Spleen (tissue), 11 donors: ENCODE measurements at regions not wholly inside any gene's neighbourhood (a gene's known extent, or its start where the extent isn't known, plus 50 kb on each side); places are given as distances from the start of the nearest gene placed in this dataset.

Source experiments
- DNase-seq: peaks from one replicate; pipeline ENCODE4 v3.0.0-alpha.2; 2020
- H3K27ac ChIP-seq, 8 donors: fragments of 200-600 bp; sonication (generic) in 7 of 8; 1 replicate in 4 of 8; 2 replicates in 4 of 8; pipeline versions ENCODE4 v1.5.0 to v1.8.0; 2016 to 2021; ENCODE audit warnings: inconsistent platforms in 4 of 8, mild to moderate bottlenecking in 4 of 8, moderate library complexity in 1 of 8
- H3K27me3 ChIP-seq, 7 donors: fragments of 200-600 bp; sonication (generic) in 6 of 7; replicated peaks in 1 of 7; 1 replicate in 4 of 7; 2 replicates in 3 of 7; pipeline versions ENCODE4 v1.5.0 to v1.8.0; 2016 to 2021; ENCODE audit warnings: inconsistent platforms in 3 of 7, mild to moderate bottlenecking in 1 of 7
- H3K36me3 ChIP-seq, 6 donors: fragments of 200-600 bp; sonication (generic) in 5 of 6; 1 replicate in 4 of 6; 2 replicates in 2 of 6; pipeline versions ENCODE4 v1.5.0 to v1.8.0; 2016 to 2021; ENCODE audit warnings: inconsistent platforms in 2 of 6
- H3K4me1 ChIP-seq, 6 donors: fragments of 200-600 bp; sonication (generic) in 5 of 6; 1 replicate in 3 of 6; 2 replicates in 3 of 6; pipeline versions ENCODE4 v1.5.0 to v1.8.0; 2016 to 2021; ENCODE audit warnings: inconsistent platforms in 3 of 6
- H3K4me3 ChIP-seq, 8 donors: fragments of 200-600 bp; sonication (generic) in 7 of 8; 1 replicate in 4 of 8; 2 replicates in 4 of 8; pipeline versions ENCODE4 v1.5.0 to v1.8.0; 2016 to 2021; ENCODE audit warnings: inconsistent platforms in 4 of 8, mild to moderate bottlenecking in 4 of 8, moderate library complexity in 2 of 8
- H3K9me3 ChIP-seq, 8 donors: fragments of 200-600 bp; sonication (generic) in 7 of 8; 1 replicate in 4 of 8; 2 replicates in 4 of 8; pipeline versions ENCODE4 v1.5.0 to v1.8.0; 2016 to 2021; ENCODE audit warnings: inconsistent platforms in 4 of 8
- POLR2A ChIP-seq, 3 donors: fragments of 450-650 bp; IDR thresholded peaks; one replicate each; pipeline ENCODE4 v1.5.1; 2017; ENCODE audit warnings: antibody characterized with exemption in 3 of 3, mild to moderate bottlenecking in 1 of 3
- POLR2AphosphoS5 ChIP-seq, 3 donors: sonication (generic); formaldehyde crosslinking; IDR thresholded peaks; one replicate each; pipeline ENCODE4 v1.5.1; 2017; ENCODE audit warnings: antibody characterized with exemption in 3 of 3
- WGBS, 5 donors: extraction: QIAGEN DNeasy Blood & Tissue Kit in 3 of 5; methylation state at CpG; one replicate each; pipeline versions ENCODE4 v1.1.5 to v1.1.7; 2013 to 2018; 5-methylcytosine and 5-hydroxymethylcytosine counted together
- intact Hi-C: fragments of 100-400 bp; cut with DNase I; formaldehyde crosslinking; loops from one replicate; pipeline ENCODE4 v1.15.0; 2023; ENCODE audit warnings: low total_unique reads
- TF ChIP-seq, protein P1 (sequence below), 11 experiments: fragments of 200-600 bp in 7 of 11; fragments of 450-650 bp in 4 of 11; sonication (generic) in 4 of 11; IDR thresholded peaks in 8 of 11; conservative IDR thresholded peaks in 3 of 11; 1 replicate in 7 of 11; 2 replicates in 4 of 11; pipeline versions ENCODE4 v1.4.0 to v1.8.0; 2016 to 2021; ENCODE audit warnings: antibody characterized with exemption in 11 of 11, inconsistent platforms in 4 of 11, mild to moderate bottlenecking in 1 of 11
- donor health status: healthy with polysubstance abuse.
- donor health status: DM: no; HTN: no; CAD: no; lungs with moderate emphysema.
- donor health status: DM: no; HTN: no; CAD: no.
- donor health status: Bipolar disorder and iron deficiency.
- donor health status: healthy.
- donor health status: DM: no; HTN: no; CAD: no.
- donor health status: DM: yes; HTN: yes; CAD: no.

DNA sequence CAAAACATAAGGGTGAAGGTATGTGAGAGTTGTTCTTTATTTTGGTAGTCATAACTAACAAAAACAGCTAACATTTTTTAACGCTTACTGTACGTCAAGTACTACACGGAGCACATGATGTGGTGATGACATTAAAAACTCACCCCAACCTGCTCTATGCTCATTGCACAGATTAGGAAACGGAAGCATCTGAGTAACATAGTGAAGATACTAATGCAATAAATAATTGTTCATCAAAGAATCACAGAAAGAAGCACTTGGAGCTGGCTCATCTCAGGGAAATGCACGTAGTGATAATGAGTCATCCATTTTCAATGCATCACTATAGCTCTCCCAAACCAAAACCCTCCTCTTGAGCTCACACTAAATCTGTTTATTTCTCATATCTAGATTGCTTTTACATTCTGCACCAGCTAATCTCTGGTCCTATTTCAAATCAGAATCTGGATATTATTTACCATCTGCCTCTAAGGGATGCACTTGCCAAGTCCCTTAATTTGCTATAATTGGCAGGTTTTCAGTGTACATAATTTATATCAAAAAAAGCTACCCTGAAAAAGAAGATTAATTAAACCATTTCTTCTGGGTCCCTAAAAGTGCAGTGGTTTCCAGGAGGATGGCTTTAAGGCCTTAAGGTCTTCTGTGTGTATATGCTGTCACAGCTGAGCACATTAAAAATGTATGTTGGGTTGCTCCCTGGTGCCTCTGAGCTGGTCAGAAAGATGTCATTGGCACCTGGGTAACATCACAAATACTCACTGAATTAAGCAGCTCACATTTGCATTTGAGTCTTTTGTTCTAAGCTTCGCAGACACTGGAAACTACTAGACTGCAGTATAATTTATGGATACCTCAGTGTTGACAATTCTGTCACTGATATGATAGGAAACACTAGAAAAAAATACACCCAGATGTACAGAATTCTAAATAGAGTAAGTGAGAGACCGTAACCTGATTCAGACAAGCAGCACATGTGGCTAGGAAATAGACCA, 677.4 kb upstream of the CITED2 start:
- Histone ChIP-seq H3K27me3 (no peaks in the 10 kb centered on the region), H3K9me3 (peaks cover 0 to 4% (median 0%) of the 10 kb centered on the region in 8 donors), H3K27ac (no peak overlapping the region), H3K4me1 (no peaks in the 10 kb centered on the region), H3K36me3 (no peaks in the 10 kb centered on the region), H3K4me3 (no peak overlapping the region)
- no peak for DNase-seq
- intact Hi-C loops, result no loop called here
- 79 to 91% (median 90%) methylated on average over 7 of the region's 7 CpGs for WGBS, 5 donors
- no peak for TF ChIP-seq POLR2AphosphoS5 (IDR thresholded peaks at IDR 0.05)
- TF ChIP-seq, protein P1, sequence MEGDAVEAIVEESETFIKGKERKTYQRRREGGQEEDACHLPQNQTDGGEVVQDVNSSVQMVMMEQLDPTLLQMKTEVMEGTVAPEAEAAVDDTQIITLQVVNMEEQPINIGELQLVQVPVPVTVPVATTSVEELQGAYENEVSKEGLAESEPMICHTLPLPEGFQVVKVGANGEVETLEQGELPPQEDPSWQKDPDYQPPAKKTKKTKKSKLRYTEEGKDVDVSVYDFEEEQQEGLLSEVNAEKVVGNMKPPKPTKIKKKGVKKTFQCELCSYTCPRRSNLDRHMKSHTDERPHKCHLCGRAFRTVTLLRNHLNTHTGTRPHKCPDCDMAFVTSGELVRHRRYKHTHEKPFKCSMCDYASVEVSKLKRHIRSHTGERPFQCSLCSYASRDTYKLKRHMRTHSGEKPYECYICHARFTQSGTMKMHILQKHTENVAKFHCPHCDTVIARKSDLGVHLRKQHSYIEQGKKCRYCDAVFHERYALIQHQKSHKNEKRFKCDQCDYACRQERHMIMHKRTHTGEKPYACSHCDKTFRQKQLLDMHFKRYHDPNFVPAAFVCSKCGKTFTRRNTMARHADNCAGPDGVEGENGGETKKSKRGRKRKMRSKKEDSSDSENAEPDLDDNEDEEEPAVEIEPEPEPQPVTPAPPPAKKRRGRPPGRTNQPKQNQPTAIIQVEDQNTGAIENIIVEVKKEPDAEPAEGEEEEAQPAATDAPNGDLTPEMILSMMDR (IDR thresholded peaks at IDR 0.05 in 8 of 11, conservative IDR thresholded peaks at IDR 0.05 in 3 of 11), result no peak
- TF ChIP-seq POLR2A (IDR thresholded peaks at IDR 0.05), result no peak

DNA sequence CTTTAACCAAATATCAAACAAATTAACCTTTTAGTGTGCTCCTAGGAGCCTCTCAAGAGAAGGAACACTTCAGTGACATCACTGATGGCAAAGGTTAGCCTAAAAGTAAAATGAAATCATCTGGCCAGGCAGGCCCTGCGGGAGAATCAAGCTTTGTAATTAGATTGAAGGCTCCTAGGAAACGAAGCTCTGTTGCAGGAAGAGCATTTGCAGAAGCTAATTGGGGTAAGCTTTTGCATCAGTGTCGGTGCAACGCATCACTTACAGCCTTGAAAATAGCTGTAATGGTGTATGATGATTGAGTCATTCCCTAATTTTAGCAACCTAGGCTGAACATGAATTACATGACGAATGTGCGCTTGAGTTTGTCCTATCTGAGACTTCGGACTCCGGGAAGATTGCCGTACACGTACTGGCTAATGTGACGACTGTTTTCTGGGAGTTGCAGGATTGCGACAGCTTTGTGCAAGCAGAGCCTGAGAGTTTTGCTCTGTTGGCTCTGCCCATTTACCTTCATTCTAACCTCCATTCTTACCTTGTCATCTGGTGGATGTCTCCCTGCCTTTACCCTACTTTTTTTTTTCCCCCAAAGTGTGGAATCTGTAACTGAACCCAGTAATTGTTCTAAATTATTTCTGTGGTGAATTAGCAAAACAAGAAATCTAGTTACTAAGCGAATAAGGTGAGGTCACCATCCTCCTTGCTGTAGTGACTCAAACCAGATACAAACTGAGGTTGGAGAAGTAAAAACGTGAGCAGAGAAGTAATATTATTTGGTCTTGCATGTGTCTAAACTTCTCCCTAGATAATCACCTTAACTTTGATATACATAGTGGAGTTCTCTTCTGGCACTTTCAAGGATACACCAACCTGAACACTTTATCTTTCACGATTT, 675.9 kb upstream of the CITED2 start:
- Histone ChIP-seq H3K36me3 (no peaks in the 10 kb centered on the region), H3K4me1 (peaks cover 0 to 6% (median 0%) of the 10 kb centered on the region in 6 donors), H3K27me3 (no peaks in the 10 kb centered on the region), H3K27ac (no peak overlapping the region), H3K4me3 (no peak overlapping the region), H3K9me3 (peaks cover 0 to 4% (median 0%) of the 10 kb centered on the region in 8 donors)
- intact Hi-C loops, result no loop called here
- WGBS, 5 donors, result 82 to 91% (median 87%) methylated on average over 15 of the region's 15 CpGs
- TF ChIP-seq POLR2AphosphoS5 (IDR thresholded peaks at IDR 0.05) (no peak), POLR2A (IDR thresholded peaks at IDR 0.05) (no peak)
- TF ChIP-seq, protein P1 (IDR thresholded peaks at IDR 0.05 in 8 of 11, conservative IDR thresholded peaks at IDR 0.05 in 3 of 11), result no peak
- no peak for DNase-seq

DNA sequence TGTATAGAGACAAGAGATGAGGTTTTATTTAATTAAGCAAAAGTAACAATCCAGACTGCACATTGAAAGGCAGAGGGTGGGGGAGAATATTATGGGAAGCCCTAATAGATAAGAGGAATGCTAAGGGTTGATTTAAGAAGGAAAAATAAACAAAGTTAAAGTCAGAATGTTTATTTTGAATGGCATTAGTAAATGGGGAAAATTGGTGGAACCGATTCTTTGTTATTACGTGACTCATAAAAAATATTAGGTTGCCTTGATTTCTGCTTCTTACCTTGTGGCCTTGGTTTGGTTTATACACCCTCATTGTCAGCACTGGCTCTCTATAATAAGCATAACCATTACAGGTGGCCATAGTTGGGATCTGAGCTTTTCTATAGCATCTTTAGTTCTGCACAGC, 674.8 kb upstream of the CITED2 start:
- H3K9me3 ChIP-seq, result peaks cover 0 to 4% (median 0%) of the 10 kb centered on the region in 8 donors
- intact Hi-C loops, result no loop called here
- no peak for DNase-seq
- H3K27me3 ChIP-seq, result no peaks in the 10 kb centered on the region
- WGBS, 5 donors, result 86 to 94% (median 90%) methylated on average over 2 of the region's 2 CpGs
- peaks cover 0 to 6% (median 0%) of the 10 kb centered on the region in 6 donors for H3K4me1 ChIP-seq
- no peaks in the 10 kb centered on the region for H3K36me3 ChIP-seq
- TF ChIP-seq, protein P1 (IDR thresholded peaks at IDR 0.05 in 8 of 11, conservative IDR thresholded peaks at IDR 0.05 in 3 of 11), result no peak
- no peak for TF ChIP-seq POLR2AphosphoS5 (IDR thresholded peaks at IDR 0.05)
- TF ChIP-seq POLR2A (IDR thresholded peaks at IDR 0.05), result no peak
- H3K4me3 ChIP-seq, result no peak overlapping the region
- no peak overlapping the region for H3K27ac ChIP-seq
